H1 (cell line): ENCODE measurements at regions not wholly inside any gene's neighbourhood (a gene's known extent, or its start where the extent isn't known, plus 50 kb on each side); places are given as distances from the start of the nearest gene placed in this dataset.

Experiments used
- CTCF ChIA-PET: fragments of 300-600 bp; sonication (Branson Sonifier 250); formaldehyde crosslinking; loops from one replicate; lab custom pipeline; 2021; ENCODE audit not compliant: partially characterized antibody; lab: Charles Lee
- POLR2A ChIA-PET: fragments of 300-600 bp; sonication (Branson Sonifier 250); formaldehyde crosslinking; loops from one replicate; lab custom pipeline; 2021; ENCODE audit warnings: inconsistent platforms; ENCODE audit not compliant: partially characterized antibody; lab: Charles Lee
- DNase-seq, 2 experiments: peaks; one replicate each; pipeline versions ENCODE4 v3.0.0 to v3.0.0-alpha.2; 2010 to 2022; ENCODE audit warnings: low spot score in 2 of 2, low read depth in 1 of 2, mixed read lengths in 1 of 2
- FAIRE-seq: peaks from 2 replicates; lab custom pipeline; 2011; peaks lifted over from hg19 to GRCh38; lab: Jason Lieb, UNC
- H2AFZ ChIP-seq: 2 replicates; pipeline ENCODE4 v1.8.1; 2012; ENCODE audit warnings: low read length, inconsistent platforms
- H2AK5ac ChIP-seq: 2 replicates; pipeline ENCODE4 v1.6.1; 2013; ENCODE audit warnings: low read depth, low read length
- H2BK120ac ChIP-seq: replicated peaks from 2 replicates; pipeline ENCODE3; 2013; ENCODE audit warnings: low read depth, low read length, inconsistent platforms
- H2BK12ac ChIP-seq: 2 replicates; pipeline ENCODE4 v1.6.1; 2013; ENCODE audit warnings: low read depth, low read length
- H2BK15ac ChIP-seq: 2 replicates; pipeline ENCODE4 v1.6.1; 2013; ENCODE audit warnings: low read length
- H2BK20ac ChIP-seq: 2 replicates; pipeline ENCODE4 v1.6.1; 2013; ENCODE audit warnings: low read length
- H2BK5ac ChIP-seq: 2 replicates; pipeline ENCODE4 v1.6.1; 2013; ENCODE audit warnings: low read depth, low read length
- H3K14ac ChIP-seq: 2 replicates; pipeline ENCODE4 v1.6.1; 2013; ENCODE audit warnings: inconsistent platforms; ENCODE audit not compliant: insufficient read length
- H3K18ac ChIP-seq: 2 replicates; pipeline ENCODE4 v1.6.1; 2013; ENCODE audit warnings: low read length; ENCODE audit errors: extremely low read depth
- H3K23ac ChIP-seq: 2 replicates; pipeline ENCODE4 v1.6.1; 2013; ENCODE audit warnings: inconsistent platforms; ENCODE audit not compliant: insufficient read length
- H3K23me2 ChIP-seq: 2 replicates; pipeline ENCODE4 v1.6.1; 2013; ENCODE audit warnings: low read depth, low read length
- H3K27ac ChIP-seq: 2 replicates; pipeline ENCODE4 v1.6.1; 2011; ENCODE audit warnings: low read depth, low read length, inconsistent platforms
- H3K27me3 ChIP-seq, 4 experiments: replicated peaks in 1 of 4; 1 replicate in 1 of 4; 2 replicates in 3 of 4; pipeline versions ENCODE4 v1.6.1 to v1.8.1; 2011 to 2013; ENCODE audit warnings: low read length in 3 of 4, mild to moderate bottlenecking in 3 of 4, inconsistent platforms in 2 of 4, mixed read lengths in 2 of 4, moderate library complexity in 1 of 4; ENCODE audit not compliant: control insufficient read depth in 3 of 4, insufficient read depth in 3 of 4; ENCODE audit errors: extremely low read depth in 1 of 4
- H3K36me3 ChIP-seq, 4 experiments: 2 replicates each; pipeline versions ENCODE4 v1.6.1 to v1.8.1; 2011 to 2013; ENCODE audit warnings: mild to moderate bottlenecking in 4 of 4, low read length in 3 of 4, moderate library complexity in 2 of 4, control low read depth in 1 of 4, inconsistent platforms in 1 of 4; ENCODE audit not compliant: insufficient read depth in 4 of 4, control insufficient read depth in 2 of 4
- H3K4ac ChIP-seq: replicated peaks from 2 replicates; pipeline ENCODE3; 2013; ENCODE audit warnings: low read length, low read depth, mixed read lengths, inconsistent platforms; ENCODE audit not compliant: insufficient read length
- H3K4me1 ChIP-seq, 4 experiments: replicated peaks in 1 of 4; 1 replicate in 1 of 4; 2 replicates in 3 of 4; pipeline versions ENCODE4 v1.6.1 to v1.8.1; 2011 to 2013; ENCODE audit warnings: low read length in 3 of 4, inconsistent platforms in 2 of 4, mixed read lengths in 1 of 4; ENCODE audit not compliant: insufficient read depth in 4 of 4, control insufficient read depth in 3 of 4
- H3K4me2 ChIP-seq, 2 experiments: 2 replicates each; pipeline versions ENCODE4 v1.6.1 to v1.8.1; 2011 to 2013; ENCODE audit warnings: low read depth in 2 of 2, low read length in 2 of 2, control low read depth in 1 of 2, inconsistent platforms in 1 of 2, mild to moderate bottlenecking in 1 of 2; ENCODE audit not compliant: insufficient read depth in 1 of 2
- H3K4me3 ChIP-seq, 4 experiments: fragments of 200-600, 300-600 bp in 1 of 4; sonication (generic), shearing (Covaris generic), sonication (Bioruptor Twin) in 1 of 4; 2 replicates each; pipeline versions ENCODE4 v1.5.1 to v1.8.1; 2011 to 2016; ENCODE audit warnings: low read length in 4 of 4, low read depth in 3 of 4, control low read depth in 2 of 4, inconsistent platforms in 2 of 4, mild to moderate bottlenecking in 2 of 4, mixed read lengths in 1 of 4, moderate library complexity in 1 of 4; ENCODE audit not compliant: insufficient read depth in 2 of 4; ENCODE audit errors: extremely low read depth in 1 of 4
- H3K56ac ChIP-seq: replicated peaks from 2 replicates; pipeline ENCODE3; 2013; ENCODE audit warnings: low read depth, mild to moderate bottlenecking, mixed read lengths, low read length, inconsistent platforms; ENCODE audit not compliant: insufficient read length
- H3K79me1 ChIP-seq: 2 replicates; pipeline ENCODE4 v1.6.1; 2013; ENCODE audit warnings: low read depth, low read length, control low read depth
- H3K79me2 ChIP-seq, 2 experiments: 2 replicates each; pipeline versions ENCODE4 v1.6.1 to v1.8.1; 2012 to 2013; ENCODE audit warnings: low read length in 2 of 2, mild to moderate bottlenecking in 2 of 2, inconsistent platforms in 1 of 2; ENCODE audit not compliant: insufficient read depth in 2 of 2, control insufficient read depth in 1 of 2
- H3K9ac ChIP-seq, 4 experiments: replicated peaks in 1 of 4; 1 replicate in 1 of 4; 2 replicates in 3 of 4; pipeline versions ENCODE4 v1.6.1 to v1.8.1; 2011 to 2013; ENCODE audit warnings: low read depth in 3 of 4, low read length in 3 of 4, control low read depth in 2 of 4, mild to moderate bottlenecking in 2 of 4, moderate library complexity in 2 of 4, inconsistent platforms in 1 of 4; ENCODE audit errors: extremely low read depth in 1 of 4
- H3K9me3 ChIP-seq, 2 experiments: 2 replicates each; pipeline versions ENCODE4 v1.6.1 to v1.8.1; 2012 to 2013; ENCODE audit warnings: mild to moderate bottlenecking in 2 of 2, moderate library complexity in 2 of 2, control low read depth in 1 of 2, inconsistent platforms in 1 of 2, low read depth in 1 of 2, low read length in 1 of 2, mixed read lengths in 1 of 2; ENCODE audit not compliant: insufficient read depth in 2 of 2
- H4K20me1 ChIP-seq, 2 experiments: replicated peaks in 1 of 2; 2 replicates each; pipeline versions ENCODE3 to v1.8.1; 2011 to 2013; ENCODE audit warnings: inconsistent platforms in 2 of 2, low read length in 2 of 2, mild to moderate bottlenecking in 1 of 2; ENCODE audit not compliant: insufficient read depth in 2 of 2, control insufficient read depth in 1 of 2
- H4K5ac ChIP-seq: 2 replicates; pipeline ENCODE4 v1.6.1; 2013; ENCODE audit warnings: low read length, low read depth, mixed read lengths, inconsistent platforms; ENCODE audit not compliant: insufficient read length
- H4K8ac ChIP-seq: 2 replicates; pipeline ENCODE4 v1.8.0; 2013; ENCODE audit warnings: mild to moderate bottlenecking, moderate library complexity, low read length, inconsistent platforms; ENCODE audit not compliant: insufficient read depth; ENCODE audit errors: extremely low read depth
- H4K91ac ChIP-seq: replicated peaks from 2 replicates; pipeline ENCODE3; 2013; ENCODE audit warnings: low read length, mixed read lengths, inconsistent platforms; ENCODE audit not compliant: insufficient read length
- ASH2L ChIP-seq: fragments of 200-600, 300-600 bp; sonication (generic); IDR thresholded peaks from one replicate; pipeline ENCODE4 v1.7.1; 2017; ENCODE audit warnings: low read length
- CTBP2 ChIP-seq: IDR thresholded peaks from 2 replicates; pipeline ENCODE4 v1.7.0; 2011; ENCODE audit warnings: borderline replicate concordance, mild to moderate bottlenecking, moderate library complexity, mixed read lengths, low read length; ENCODE audit not compliant: insufficient read depth, insufficient read length
- E2F6 ChIP-seq: IDR thresholded peaks from 2 replicates; pipeline ENCODE4 v1.6.1; 2012; ENCODE audit warnings: inconsistent platforms
- EGR1 ChIP-seq: IDR thresholded peaks from 2 replicates; pipeline ENCODE4 v1.6.1; 2011; ENCODE audit warnings: low read depth, low read length, borderline replicate concordance
- GABPA ChIP-seq: IDR thresholded peaks from 2 replicates; pipeline ENCODE4 v1.6.1; 2011; ENCODE audit warnings: mild to moderate bottlenecking, low read length, moderate library complexity, borderline replicate concordance; ENCODE audit not compliant: insufficient read depth
- POLR2AphosphoS5 ChIP-seq: IDR thresholded peaks from 2 replicates; pipeline ENCODE4 v1.6.1; 2011; ENCODE audit warnings: low read depth, low read length
- RFX5 ChIP-seq: IDR thresholded peaks from 2 replicates; pipeline ENCODE4 v1.6.1; 2011; ENCODE audit warnings: low read depth, low read length, improper control_type of control experiment, borderline replicate concordance
- SP4 ChIP-seq: IDR thresholded peaks from 2 replicates; pipeline ENCODE4 v1.6.1; 2012; ENCODE audit warnings: low read length, inconsistent platforms
- WGBS, 2 experiments: shearing (Covaris generic) in 1 of 2; methylation state at CpG; one replicate each; pipeline versions ENCODE4 v1.1.6 to v1.1.7; 2013 to 2015; ENCODE audit warnings: low lambda C conversion rate in 2 of 2, mixed read lengths in 2 of 2, inconsistent platforms in 1 of 2, low coverage in 1 of 2, missing lambda C conversion rate in 1 of 2; ENCODE audit not compliant: insufficient replicate concordance in 2 of 2, insufficient coverage in 1 of 2, insufficient read length in 1 of 2; ENCODE audit errors: extremely low coverage in 1 of 2, missing lambda C conversion rate in 1 of 2; 5-methylcytosine and 5-hydroxymethylcytosine counted together

GRCh38 chr1:13893409-13893821, 193.4 kb downstream of the PRDM2 start:
- Histone ChIP-seq H4K91ac (no peak overlapping the region), H3K14ac (no peak overlapping the region), H3K23ac (no peak overlapping the region), H3K27ac (no peak overlapping the region), H2AFZ (no peak overlapping the region), H2BK5ac (no peak overlapping the region), H3K79me2 (no peaks in the 10 kb centered on the region), H3K9me3 (no peaks in the 10 kb centered on the region), H3K56ac (no peak overlapping the region), H2BK12ac (no peak overlapping the region), H3K36me3 (peaks cover 0 to 3% (median 0%) of the 10 kb centered on the region in 4 experiments; a peak in 1 of 8 replicates), H2BK20ac (no peak overlapping the region), H2BK120ac (no peak overlapping the region), H3K9ac (no peak overlapping the region), H3K18ac (no peak overlapping the region), H2BK15ac (no peak overlapping the region), H3K4ac (no peak overlapping the region), H3K4me2 (peak overlapping the region; percentile 73 to 87), H4K8ac (no peak overlapping the region), H3K4me1 (peaks cover 0 to 5% (median 3%) of the 10 kb centered on the region in 4 experiments; a peak in 3 of 7 replicates), H4K20me1 (peaks cover 0 to 2% of the 10 kb centered on the region in 2 experiments), H3K79me1 (no peaks in the 10 kb centered on the region), H3K4me3 (peak overlapping the region; percentile 46 to 78 (median 54)), H3K27me3 (peaks cover 31 to 57% (median 36%) of the 10 kb centered on the region in 4 experiments), H2AK5ac (no peak overlapping the region), H4K5ac (no peak overlapping the region), H3K23me2 (peaks cover 10% of the 10 kb centered on the region)
- DNase-seq = no peak
- ChIA-PET CTCF (interaction anchor here (0.8 kb wide), 1 partner anchor 197 kb away, joined by 3 read pairs; no protein-coding TSS in a partner anchor), POLR2A (interaction anchor here (0.6 kb wide), 1 partner anchor 1287 kb away, joined by 3 read pairs; no protein-coding TSS in a partner anchor)
- TF ChIP-seq POLR2AphosphoS5 = no peak
- TF ChIP-seq E2F6 = no peak
- no peak for TF ChIP-seq EGR1
- TF ChIP-seq ASH2L = no peak
- no peak for TF ChIP-seq GABPA
- TF ChIP-seq RFX5 = no peak
- TF ChIP-seq CTBP2 = no peak
- no peak for TF ChIP-seq SP4
- FAIRE-seq = no peak
- whole genome bisulfite sequencing, 2 experiments = 40% methylated on average over 13 of the region's 13 CpGs; no CpG with 5 or more reads in 1 of the 2 experiments
